ENCODE measurements at regions not wholly inside any gene's neighbourhood (a gene's known extent, or its start where the extent isn't known, plus 50 kb on each side); places are given as distances from the start of the nearest gene placed in this dataset.

DNA sequence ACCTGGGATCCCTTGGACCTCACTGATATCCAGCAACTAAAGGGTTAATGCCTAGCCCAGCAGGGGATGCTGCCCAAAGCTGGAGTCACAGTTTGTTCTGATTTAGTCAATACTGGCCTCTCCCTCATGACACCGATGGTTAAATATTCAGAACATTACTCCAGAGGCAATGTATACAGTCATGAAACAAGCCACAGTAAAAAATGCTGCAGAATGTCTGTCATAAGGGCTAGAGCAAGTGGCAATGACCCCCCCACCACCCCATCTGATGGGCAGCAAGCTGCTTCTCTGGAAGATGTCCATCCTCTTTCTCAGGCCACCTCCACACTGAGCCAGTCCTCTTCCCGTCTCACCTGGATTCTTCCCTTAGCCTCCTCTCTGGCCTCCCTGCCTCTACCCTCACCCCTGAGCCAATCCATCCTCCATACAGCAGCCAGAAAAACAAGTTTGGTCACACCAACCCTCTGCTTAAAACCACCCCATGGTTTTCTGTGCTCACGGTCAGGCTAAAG is 99.0 kb upstream of the KCNG1 start:
- DNase-seq = no peak

DNA sequence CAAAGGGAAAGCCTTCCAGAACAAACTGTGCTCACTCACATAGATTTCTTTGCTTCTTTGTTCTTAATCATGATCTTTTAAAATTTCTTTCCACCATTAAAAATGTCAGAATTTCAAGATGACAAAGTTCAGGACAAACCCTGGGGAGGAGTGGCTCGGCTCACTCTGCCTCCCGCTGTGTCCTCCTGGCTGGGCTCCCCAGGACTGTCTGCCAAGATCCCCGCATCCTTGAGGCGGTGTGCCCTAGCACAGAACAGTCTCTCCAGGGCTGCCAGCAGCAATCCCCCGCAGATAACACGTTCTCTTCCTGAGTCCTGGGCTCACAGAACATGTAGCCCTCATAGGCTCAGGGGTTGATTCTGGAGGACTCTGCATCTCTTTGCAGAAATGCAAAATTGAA is 98.4 kb upstream of the KCNG1 start:
- DNase-seq = no peak

DNA sequence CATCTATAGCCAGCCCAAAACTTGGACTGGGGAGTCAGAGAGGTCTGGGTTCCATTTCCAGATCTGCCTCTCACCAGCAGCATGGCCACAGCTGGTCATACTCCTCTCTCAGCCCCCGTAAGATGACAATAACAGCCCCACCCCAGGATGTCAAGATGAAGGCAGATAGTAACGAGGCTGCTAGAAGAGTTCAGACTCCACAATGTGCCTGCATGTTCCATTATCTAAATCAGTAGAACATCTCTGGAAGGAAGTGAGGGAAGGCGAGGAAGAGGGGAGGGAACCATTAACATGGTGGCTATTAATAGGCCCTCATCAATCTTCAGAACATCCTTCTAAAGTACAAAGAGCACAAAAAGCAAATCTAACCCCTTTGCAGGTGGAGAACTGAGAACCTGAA is 98.0 kb upstream of the KCNG1 start:
- DNase-seq = no peak

DNA sequence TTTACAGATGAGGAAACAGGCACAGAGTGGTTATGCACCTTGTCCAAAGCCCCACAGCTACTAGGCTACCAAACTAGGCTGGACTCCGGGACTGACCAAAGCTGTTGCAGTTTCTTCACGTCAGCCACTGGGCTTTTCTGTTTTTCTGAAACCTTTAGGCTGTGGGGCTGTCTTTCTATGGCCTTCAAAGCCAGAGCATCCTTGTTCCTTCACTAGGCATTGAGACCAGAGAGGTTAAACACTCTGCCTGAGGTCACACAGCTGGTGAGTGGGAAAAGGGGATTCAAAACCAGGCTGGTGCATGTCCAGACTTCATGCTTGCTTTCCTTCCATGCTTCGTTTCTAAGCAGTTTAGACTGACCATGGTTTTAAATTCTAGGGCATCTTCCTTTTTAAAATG is 97.5 kb upstream of the KCNG1 start:
- no peak for DNase-seq

DNA sequence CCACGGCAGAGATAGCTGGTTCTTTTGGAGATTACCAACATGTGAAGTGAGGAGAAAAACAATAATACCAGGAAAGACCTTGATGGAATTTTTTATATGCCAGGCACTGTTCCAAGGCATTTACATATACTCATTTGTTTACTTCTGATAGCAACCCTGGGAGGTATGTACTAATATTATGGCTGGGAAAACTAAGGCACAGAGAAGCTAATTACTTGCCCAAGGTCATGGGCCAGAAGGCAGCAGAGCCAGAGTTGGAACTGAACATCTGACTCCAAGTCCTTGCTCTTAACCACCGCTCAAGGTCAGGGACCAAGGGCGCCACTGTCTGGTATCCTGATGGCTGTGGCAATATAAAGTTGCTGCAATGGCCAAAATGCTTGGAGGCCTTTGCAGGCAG is 97.0 kb upstream of the KCNG1 start:
- no peak for DNase-seq

DNA sequence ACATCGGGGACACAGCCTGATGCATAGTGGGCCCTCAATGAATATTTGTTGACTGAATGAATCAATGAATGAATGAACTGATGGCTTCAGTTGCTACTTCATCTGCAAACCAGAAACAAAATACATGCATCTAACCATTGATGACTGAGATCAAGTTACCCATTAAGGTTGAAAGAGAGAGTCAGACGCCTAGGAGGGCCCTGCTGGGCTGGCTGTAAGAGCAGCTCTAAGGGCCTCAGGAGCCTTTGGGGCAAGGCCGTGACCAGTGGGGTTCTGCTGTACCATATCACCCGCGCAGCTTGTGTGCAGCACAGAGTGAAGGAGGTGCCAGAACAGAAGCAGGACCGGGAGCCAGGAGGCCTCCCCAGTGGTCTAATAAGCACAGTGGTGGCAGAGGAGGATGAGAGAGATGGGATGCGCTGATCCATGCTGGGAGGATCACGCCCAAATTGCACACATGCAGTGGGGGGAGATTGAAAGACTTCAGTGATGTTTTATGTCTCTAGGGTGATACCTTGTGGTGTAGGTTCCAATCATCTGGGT is 96.1 kb upstream of the KCNG1 start:
- DNase-seq = no peak

DNA sequence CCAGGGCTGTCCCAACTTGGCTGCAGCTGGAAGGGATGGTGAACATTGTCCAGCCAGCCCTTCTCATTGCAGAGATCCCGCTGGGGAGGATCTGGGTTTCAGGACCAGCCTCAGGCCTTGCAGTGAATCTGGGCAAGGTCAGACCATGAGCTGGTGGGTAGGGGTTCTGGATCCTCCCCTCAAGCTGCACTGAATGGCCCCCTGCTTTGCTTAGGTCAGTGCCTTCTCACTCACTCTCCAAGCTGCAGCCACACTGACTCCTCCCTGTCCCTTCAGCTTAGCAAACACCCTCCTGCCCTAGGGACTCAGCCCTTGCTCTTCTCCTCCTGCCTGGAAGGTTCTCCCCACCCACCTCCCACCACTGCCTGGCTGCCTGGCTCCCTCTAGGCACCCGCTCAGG is 95.3 kb upstream of the KCNG1 start:
- DNase-seq = no peak

DNA sequence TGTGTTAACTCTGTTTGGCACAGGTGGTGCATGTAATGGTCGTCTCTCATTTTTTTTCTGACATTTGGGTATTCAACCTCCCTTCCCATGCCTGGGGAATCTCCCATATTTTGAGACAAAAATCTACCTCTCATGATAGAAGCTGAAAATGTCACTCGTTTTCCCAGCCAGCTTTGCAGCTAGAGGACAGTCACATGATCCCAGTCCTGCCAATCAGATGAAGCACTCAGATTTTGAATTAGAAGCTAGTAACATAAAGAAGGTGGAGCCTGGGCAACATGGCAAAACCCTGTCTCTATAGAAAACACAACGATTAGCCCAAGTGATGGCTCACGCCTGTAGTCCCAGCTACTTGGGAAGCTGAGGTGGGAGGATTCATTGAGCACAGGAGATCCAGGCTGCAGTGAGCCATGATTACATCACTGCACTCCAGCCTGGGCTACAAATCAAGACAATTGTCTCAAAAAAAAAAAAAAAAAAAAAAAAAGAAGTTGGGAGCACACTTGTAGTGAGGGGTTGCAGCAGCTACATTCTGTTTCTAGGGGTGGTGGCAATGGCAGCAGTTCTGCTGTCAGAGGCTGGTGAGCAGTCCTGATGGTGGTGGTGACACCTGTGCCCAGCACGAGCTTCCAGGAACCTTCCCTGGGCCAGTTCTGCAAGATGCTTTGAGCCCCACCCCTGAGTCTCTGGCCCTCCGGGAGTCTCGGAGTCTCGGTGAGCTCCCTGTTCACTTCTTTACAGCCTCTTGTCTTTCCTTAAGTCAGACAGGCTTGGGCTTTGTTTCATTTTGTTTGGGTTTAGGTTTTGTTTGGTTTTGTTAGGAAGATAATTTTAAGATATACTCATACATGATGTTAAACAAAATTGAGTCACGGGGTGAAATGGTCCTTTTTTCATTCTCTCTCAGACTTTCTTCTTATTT is 94.1 kb upstream of the KCNG1 start:
- DNase-seq = no peak

DNA sequence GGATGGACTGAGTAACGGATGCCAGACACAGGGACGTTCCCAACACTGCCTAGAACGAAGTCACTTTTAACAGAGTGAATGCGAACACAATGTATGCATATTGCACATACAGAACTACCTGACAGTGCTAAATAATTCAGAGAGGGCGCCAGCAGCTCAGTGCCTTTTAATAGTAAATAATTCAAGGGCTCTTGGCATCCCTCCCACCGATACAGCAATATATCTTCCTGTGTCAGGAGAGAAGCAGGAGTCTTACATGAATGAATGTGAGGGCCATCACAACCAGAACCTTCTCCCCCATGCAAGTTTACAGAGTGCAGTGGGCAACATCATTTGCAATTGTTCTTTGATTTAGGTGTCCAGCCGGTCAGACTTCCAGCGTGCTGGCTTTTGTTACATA is 88.4 kb upstream of the KCNG1 start:
- no peak for DNase-seq

DNA sequence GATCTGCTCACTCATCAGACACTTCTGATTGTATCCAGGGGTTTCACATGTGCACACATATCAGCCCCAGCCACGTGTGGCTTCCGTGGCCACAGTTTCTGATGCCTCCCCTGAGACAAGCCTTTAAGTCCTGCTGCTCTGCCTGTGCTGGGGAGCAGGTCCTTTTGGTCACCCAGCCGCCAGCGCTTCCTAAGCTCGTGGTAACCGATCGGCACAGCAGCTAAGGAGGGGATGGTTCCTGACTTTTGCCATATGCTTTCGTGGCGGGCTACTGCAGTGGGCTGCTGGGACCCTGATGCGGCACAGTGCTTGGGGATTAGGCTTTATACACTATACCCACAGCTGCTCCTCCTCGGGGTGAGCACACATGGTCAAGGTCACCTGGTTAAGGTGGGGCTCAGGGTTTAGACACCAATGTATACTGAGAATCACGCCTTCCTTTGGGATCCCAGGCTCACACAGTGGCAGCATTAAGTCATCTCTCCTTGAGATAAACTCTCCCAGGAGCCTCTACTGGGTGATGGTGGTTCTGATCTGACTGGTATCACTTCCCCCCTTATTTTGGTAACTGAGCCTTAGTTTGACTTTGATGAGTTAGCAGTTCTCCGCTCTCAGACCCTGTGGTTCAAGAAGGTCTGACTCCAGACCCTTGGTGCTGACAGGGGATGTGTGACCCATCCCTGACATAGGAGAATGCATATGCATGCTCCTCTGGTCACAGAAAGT is 85.9 kb upstream of the KCNG1 start:
- DNase-seq = no peak

DNA sequence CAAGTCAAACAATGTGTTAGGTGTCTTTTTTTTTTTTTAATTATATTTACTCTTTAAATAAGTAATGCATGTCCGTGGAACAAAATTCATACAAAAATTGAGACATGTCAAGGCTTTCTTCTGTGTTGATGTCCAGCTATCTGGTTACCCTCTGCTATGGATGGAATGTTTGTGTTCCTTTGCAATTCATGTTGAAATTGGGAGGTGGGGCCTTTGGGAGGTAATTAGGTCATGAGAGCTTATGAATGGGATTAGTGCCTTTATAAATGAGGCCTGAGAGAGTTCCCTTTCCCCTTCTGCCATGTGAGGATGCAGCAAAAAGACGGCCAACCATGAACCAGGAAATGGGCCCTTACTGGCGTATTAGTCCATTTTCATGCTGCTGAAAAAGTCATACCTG is 83.1 kb upstream of the KCNG1 start:
- no peak for DNase-seq

DNA sequence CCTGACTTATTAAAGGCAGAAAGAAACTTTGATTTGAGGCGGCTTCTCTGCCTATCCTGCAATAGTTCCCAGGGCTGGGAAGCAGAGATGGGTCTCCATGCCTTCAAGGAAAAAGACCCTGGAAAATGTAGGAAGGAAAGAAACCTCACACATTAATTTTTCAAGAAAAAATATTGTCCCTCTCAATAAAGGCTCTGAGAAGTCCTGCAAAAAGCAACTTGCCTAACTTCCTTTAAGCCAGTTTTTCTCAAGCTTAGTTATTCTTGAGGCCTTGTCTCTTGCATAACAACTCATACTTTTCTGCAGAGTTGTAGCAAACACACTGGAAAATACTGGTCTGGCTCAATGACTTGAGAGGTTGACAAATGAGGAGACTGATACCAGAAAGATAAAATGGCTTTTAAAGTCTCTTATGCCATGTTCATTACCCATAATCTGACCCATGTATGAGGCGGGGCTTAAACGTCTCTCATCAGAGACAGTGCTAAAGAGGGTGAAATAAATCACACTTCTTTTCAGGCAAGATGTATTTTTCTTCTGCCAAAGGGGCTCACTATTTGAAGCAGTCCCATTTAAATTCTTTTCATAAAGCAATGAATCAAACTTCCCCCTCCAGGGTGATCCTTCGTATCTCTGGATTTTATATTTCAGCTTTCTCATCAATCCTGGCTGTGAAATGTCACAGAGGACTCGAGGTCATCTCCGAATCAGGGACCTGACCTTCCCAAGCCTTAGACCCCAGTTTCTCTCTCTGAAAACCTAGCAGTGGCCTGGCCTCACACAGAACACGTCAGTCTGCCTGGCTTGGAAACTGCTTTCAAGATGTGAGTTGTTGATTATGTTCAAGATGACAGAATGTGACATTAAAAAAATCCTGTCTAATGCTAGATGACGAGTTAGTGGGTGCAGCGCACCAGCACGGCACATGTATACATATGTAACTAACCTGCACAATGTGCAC is 82.3 kb upstream of the KCNG1 start:
- no peak for DNase-seq

DNA sequence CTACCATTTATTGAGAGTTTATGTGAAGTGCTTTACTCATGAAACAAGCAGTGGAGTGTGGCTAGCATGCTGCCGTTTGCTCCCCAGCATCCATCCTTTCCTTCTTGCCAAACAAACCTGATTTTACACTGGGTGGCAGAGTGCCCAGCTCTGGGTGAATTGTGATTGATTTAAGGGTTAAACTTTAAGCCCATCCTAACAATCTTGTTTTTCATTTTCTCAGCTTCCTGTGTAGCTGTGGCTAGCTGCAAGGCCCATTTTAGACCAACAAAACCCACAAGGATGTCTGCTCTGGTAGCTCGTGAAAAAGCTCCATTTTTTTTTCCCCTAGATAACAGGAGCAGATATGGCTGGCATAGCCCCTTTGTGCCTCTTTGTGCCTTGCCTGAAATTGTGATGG is 77.7 kb upstream of the KCNG1 start:
- DNase-seq = no peak

DNA sequence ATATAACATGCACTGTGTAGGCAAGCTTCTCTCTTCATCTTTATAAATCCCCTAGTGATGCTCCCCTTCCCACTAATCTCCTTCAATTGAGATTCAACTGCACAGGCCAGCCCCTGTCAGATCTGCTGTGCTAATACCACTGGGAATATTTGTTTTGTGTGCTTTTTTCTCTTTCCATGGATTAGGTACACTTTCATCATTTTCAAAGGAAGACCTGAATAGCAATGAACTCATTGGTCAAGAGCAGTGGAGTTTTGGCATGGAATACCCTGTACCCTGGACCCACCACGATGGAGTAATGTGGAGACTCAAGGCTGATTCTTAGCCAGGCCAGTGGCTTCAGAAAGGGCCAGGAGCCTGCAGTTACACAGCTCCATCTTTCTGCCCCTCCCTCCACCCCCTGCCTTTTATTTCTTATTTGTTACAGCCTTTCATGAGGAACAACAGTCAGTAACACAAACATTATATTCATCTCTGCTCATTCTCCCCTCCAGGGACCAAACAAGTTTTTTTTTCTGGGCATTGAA is 75.4 kb upstream of the KCNG1 start:
- DNase-seq = no peak

DNA sequence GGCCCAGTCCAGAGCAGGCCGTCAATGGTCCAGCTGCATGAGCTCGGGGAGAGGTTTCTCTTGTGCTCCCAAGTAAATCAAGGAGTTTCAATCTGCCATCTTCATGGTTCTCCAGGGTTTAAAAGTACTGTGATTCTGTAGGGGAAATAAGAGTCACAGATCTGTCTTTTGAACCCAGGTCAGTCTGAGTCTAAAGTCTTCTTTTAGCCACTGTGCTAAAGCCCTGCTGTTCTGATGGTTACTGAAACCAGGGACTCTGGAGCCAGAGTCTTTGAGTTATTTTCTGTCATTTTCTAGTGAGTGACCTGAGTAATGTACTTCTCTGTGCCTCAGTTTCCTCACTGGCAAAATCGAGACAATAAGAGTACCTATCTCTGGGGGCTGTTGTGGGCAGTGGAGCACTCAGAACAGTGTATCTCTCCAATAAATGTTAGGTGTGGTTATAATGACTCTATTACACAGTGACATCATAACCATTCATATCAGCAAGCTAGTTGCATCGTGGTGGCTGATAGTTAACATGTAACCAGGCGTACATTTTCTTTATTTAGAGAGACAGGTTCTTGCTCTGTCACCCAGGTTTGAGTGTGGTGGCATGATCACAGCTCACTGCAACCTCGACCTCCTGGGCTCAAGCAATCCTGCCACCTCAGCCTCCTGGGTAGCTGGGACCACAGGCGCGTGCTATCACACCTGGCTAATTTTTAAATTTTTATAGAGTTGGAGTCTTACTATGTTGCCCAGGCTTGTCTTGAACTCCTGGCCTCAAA is 74.6 kb upstream of the KCNG1 start:
- DNase-seq = no peak

DNA sequence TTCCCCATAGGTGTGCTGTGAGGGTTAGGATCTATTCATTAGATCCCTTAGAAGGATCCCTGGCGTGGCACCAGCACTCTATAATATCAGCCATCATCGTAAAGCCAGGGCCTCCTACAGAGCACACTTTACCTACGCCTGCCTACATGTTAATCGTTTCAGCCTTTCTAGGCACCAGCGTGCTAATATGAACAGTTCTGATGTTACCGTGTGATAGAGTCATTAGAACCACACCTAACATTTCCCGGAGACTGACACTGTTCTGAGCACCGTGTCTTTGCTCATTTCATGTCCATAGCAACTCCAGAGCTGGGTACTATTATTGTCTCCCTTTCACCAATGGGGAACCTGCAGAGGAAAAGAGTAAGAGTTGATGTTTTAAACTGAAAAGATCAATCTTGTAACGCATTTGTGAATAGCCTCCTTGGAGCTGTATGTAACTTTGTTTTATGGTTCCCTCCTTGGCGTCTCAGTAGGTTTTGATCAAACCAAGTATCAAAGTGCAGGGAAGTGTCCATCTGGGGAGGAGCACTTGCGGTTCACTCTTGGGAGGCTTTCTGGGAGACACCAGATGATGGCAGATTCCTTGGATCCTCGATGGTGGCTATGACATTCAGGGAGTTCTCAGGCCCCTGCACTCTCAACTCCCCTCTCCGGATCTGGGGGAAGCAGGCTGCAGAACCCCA is 73.8 kb upstream of the KCNG1 start:
- no peak for DNase-seq

DNA sequence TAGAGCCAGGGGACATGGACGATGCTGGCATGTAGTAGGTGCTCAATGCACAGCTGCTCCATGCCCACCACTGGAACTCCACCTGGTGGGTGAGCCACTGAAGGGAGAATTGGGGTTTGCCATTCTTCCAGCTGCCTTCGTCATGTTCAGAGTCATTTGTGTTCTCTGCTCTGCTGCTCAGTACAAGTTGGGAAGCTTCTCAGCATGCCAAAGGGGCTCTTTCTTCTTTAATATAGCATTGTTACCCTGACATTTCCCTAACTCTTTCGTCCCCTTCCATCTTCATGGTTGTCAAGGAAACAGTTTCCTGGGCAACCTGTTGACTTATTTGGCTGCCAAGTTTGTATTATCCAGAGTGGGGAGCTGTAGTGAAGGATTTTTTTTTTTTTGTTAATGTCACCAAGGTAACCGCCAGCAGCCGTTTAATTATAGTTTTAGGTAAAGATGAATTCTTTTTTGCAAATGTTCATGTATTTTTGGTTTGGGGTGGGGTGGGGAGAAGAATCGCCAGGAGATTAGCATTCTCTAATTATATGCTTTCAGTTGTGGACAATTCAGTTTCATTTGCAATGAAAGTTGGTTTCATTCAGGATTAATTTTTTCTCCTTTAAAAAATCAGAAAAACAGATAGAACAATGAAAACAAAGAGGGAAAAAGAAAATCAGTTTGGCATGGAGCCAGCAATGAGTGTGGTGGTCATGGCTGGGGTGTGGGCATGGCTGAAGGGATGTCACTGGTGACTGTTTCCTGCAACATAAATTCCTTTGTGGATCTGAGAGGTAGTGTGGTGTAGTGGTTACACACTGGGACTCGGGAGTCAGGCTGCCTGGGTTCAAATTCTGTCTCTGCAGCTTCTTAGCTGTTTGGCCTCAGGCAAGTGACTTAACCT is 73.0 kb upstream of the KCNG1 start:
- no peak for DNase-seq

DNA sequence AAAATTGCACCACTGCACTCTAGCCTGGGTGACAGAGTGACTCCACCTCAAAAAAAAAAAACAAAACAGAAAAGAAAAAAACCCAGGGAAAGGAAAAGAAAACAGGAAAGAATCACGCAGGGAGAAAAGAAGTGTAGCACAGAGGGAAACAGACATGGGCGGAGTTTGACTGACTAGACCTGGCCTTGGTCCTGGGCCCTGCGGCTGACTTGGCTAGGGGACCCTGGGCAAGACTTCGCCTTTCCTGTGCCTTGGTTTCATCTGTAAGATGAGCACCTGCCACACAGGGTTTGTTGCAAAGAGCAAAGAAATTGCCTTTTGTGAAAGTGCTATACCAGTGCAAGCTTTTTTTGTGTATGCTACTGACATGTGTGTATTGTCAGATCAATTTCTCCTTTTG is 71.3 kb upstream of the KCNG1 start:
- no peak for DNase-seq

DNA sequence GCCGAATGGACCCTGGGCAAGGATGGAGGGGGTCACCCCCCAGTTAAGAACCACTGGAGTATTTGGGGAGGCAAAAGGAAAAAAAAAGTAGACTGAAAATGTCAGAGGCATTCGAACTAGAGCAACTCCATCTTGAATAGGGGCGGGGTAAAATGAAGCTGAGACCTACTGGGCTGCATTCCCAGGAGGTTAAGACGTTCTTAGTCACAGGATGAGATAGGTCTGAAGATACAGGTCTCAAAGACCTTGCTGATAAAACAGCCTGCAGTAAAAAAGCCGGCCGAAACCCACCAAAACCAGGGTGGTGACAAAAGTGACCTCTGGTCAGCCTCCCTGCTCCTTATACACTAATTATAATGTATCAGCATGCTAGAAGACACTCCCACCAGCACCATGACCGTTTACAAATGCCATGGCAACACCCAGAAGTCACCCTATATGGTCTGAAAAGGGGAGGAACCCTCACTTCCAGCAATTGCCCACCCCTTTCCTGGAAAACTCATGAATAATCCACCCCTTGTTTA is 70.4 kb upstream of the KCNG1 start:
- no peak for DNase-seq

DNA sequence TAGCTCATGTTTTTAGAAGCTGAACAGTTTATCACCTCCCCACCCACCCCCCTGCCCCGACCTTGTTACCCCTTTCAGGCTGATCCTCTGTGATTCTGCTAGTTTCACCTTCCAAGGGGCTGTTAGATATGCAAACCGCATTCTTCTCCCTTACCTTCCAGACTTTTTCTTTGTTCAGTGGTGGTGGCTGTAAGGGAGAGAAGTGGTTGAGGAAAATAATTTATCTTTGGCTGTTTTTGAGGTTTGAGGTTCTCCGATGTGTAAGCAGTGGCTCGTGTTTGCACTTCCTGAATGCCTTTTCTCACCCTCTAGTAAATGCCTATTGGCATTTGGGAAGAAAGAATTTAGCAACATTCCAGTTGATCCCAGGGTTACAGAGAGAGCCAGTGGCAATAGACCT is 69.4 kb upstream of the KCNG1 start:
- DNase-seq = no peak
